NCI-H2196 (cell line): ENCODE measurements at regions not wholly inside any gene's neighbourhood (a gene's known extent, or its start where the extent isn't known, plus 50 kb on each side); places are given as distances from the start of the nearest gene placed in this dataset.
"Not testable (repeated sequence)": the region's sequence is repeated elsewhere in the genome, so short reads cannot be mapped to it uniquely, and the experiment has no call there.

Experiments
- DNase-seq: peaks from one replicate; lab custom pipeline; 2025; ENCODE audit not compliant: unreplicated experiment; lab: John Stamatoyannopoulos, UW

DNA sequence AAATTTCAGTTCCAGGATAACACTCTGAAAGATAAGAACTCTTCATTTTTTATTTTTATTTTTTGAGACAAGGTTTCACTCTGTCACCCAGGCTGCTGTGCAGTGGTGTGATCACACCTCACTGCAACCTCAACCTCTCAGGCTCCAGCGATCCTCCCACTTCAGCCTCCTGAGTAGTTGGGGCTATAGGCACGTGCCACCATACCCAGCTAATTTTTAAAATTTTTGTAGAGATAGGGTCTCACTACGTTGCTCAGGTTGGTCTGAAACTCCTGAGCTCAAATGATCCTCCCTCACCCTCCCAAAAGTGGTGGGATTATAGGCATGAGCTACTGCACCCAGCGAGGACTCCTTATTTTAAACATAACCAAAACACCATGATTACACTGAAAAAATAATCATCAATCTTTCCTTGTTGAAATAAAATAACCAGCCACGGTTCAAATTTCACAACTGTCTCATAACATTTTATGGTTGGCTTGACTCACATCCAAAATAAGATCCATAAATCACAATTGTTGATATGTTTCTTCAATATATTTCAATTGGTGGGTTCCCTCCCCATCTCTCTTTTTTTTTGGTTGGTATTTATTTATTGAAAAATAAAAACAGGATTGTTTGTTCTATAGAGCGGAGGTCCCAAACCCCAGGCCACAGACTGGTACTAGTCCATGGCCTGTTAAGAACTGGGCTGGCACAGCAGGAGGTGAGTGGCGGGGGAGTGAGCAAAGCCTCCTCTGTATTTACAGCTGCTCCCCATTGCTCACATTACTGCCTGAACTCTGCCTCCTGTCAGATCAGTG, 60.1 kb upstream of the FAM171A1 start:
- DNase-seq, result no peak

DNA sequence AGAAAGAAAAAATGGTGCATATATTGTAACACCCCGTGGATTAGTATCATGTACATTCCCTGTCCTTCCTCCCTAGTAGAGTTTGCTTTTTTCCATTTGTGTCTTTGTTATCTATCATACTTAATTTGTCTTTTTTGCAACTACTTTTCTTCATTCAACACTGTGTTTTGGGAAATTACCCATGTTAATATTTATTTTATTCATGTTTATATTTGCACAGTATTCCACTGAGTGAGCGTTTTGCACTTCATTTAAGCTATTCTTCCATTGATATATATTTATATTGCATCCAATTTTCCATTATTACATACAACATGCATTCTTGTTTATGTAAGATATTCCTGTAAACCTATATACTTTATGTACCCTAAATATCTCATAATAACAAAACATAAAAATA, 57.6 kb upstream of the FAM171A1 start:
- no peak for DNase-seq

DNA sequence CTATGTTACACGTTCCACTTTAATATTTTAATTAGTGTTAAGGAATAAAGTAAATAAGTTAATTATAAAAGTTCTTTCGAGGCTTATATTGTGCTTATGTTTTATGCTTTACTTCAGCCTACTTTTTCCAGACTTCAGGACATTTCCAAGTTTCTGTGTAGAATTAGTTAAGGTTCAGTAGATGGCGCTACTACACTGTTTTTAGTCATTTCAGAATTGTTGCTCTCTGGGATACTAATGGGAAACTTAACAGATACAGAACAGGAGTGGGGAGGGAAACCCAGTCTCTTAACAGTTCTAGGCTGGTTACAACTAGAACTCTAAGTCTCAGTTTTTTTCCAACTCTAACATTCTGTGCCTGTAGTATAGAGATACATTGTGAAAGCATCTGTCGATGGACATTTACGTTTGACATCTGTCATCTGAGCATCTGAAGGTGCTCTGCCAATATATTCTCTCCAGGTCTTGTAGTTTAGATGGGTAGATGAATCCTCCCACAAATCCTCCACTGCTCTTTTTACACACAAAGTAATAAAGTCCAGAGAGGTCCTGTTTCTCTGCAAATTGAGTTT, 56.8 kb upstream of the FAM171A1 start:
- peak; percentile 9 for DNase-seq

DNA sequence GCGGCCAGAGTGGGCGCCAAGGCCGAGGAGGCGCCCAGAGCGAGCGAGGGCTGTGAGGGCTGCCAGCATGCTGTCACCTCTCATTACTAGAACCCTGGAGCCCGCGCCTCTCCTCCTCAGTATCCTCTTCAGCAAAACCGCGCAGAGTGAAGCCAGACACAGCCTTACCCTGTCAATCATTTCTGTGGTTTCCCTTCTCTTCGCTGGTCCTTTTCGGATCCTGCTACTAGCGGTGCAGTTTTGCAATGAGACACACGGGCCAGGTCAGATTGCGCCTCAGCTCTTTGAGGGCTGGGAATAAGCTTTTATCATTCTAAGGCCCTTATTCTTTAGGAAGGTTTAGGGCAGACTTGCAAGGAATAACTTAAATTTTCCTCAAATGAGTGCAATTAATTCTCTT, 55.5 kb upstream of the FAM171A1 start:
- no peak for DNase-seq

DNA sequence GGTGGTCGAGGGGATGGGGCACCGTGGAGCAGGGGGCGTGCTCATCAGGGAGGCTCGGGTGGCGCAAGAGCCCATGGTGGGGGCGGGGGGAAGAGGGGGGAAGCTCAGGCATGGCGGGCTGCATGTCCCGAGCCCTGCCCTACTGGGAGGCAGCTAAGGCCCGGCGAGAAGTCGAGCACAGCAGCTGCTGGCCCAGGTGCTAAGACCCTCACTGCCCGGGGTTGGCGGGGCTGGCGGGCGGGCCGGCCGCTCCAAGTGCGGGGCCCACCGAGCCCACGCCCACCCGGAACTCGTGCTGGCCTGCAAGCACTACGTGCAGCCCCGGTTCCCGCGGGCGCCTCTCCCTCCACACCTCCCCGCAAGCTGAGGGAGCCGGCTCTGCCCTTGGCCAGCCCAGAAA, 55.0 kb upstream of the FAM171A1 start:
- DNase-seq, result no peak

DNA sequence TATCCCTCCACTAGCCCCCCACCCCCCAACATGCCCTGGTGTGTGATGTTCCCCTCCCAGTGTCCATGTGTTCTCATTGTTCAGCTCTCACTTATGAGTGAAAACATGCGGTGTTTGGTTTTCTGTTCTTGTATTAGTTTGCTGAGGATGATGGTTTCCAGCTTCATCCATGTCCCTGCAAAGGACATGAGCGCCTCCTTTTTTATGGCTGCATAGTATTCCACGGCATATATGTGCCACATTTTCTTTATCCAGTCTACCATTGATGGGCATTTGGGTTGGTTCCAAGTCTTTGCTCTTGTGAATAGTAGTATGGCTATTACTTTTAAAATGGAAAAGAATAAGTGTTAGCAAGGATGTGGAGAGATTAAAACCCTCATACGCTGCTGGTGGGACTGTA, 50.8 kb upstream of the FAM171A1 start:
- DNase-seq, result not testable (repeated sequence)
